Brain microvascular endothelial cell (primary cell): ENCODE measurements at regions not wholly inside any gene's neighbourhood (a gene's known extent, or its start where the extent isn't known, plus 50 kb on each side); places are given as distances from the start of the nearest gene placed in this dataset.

Source experiments
- DNase-seq: peaks from one replicate; pipeline ENCODE4 v3.0.0-alpha.2; 2020
- H3K27ac ChIP-seq: fragments of 250-450 bp; sonication (Bioruptor Pico); 2 replicates; pipeline ENCODE4 v1.5.1; 2020; ENCODE audit warnings: mild to moderate bottlenecking, moderate library complexity
- H3K27me3 ChIP-seq: fragments of 250-450 bp; sonication (Bioruptor Pico); replicated peaks from 2 replicates; pipeline ENCODE4 v1.5.1; 2020; ENCODE audit warnings: mild to moderate bottlenecking
- H3K36me3 ChIP-seq: fragments of 250-450 bp; sonication (Bioruptor Pico); replicated peaks from 2 replicates; pipeline ENCODE4 v1.5.1; 2020; ENCODE audit warnings: mild to moderate bottlenecking
- H3K4me3 ChIP-seq: 2 replicates; pipeline ENCODE4 v1.5.1; 2011; ENCODE audit warnings: low read depth, mild to moderate bottlenecking, control low read depth, low read length, moderate library complexity
- CTCF ChIP-seq: IDR thresholded peaks from 2 replicates; pipeline ENCODE4 v1.5.1; 2011; ENCODE audit warnings: low read depth, mild to moderate bottlenecking, moderate library complexity, low read length, control low read depth, inconsistent platforms; ENCODE audit errors: missing control alignments
- in situ Hi-C: cut with HindIII; loops from 2 replicates; pipeline ENCODE4 v1.10.0; 2017; ENCODE audit warnings: low sequenced_read_pairs, low pct_ligation_motif_present

GRCh38 chr13:26951581-26952177, 191.1 kb upstream of the GPR12 start:
- Histone ChIP-seq H3K36me3 (no peaks in the 10 kb centered on the region), H3K4me3 (no peak overlapping the region), H3K27me3 (peaks cover 3% of the 10 kb centered on the region), H3K27ac (no peak overlapping the region)
- DNase-seq: no peak
- in situ Hi-C loops: no loop called here
- TF ChIP-seq CTCF: no peak

- Histone ChIP-seq H3K27ac (no peak overlapping the region), H3K27me3 (no peaks in the 10 kb centered on the region), H3K36me3 (no peaks in the 10 kb centered on the region), H3K4me3 (no peak overlapping the region)
- no peak for TF ChIP-seq CTCF
- in situ Hi-C loops: no loop called here
- DNase-seq: no peak
Measured at GRCh38 chr13:26950968-26951367, 190.4 kb upstream of the GPR12 start.

- no peaks in the 10 kb centered on the region for H3K27me3 ChIP-seq
- in situ Hi-C loops: no loop called here
- no peak overlapping the region for H3K4me3 ChIP-seq
- no peak overlapping the region for H3K27ac ChIP-seq
- H3K36me3 ChIP-seq: no peaks in the 10 kb centered on the region
- DNase-seq: no peak
- no peak for TF ChIP-seq CTCF
Measured at GRCh38 chr13:26950546-26950945, 190.0 kb upstream of the GPR12 start.

GRCh38 chr13:26949701-26950502, 189.3 kb upstream of the GPR12 start:
- in situ Hi-C loops: no loop called here
- Histone ChIP-seq H3K27me3 (peaks cover 2% of the 10 kb centered on the region), H3K27ac (no peak overlapping the region), H3K4me3 (no peak overlapping the region), H3K36me3 (no peaks in the 10 kb centered on the region)
- TF ChIP-seq CTCF: no peak
- DNase-seq: no peak

GRCh38 chr13:26948353-26948752, 187.8 kb upstream of the GPR12 start:
- H3K27ac ChIP-seq: no peak overlapping the region
- in situ Hi-C loops: no loop called here
- no peaks in the 10 kb centered on the region for H3K36me3 ChIP-seq
- DNase-seq: no peak
- H3K27me3 ChIP-seq: peaks cover 2% of the 10 kb centered on the region
- TF ChIP-seq CTCF: no peak
- no peak overlapping the region for H3K4me3 ChIP-seq
